ENCODE measurements at regions not wholly inside any gene's neighbourhood (a gene's known extent, or its start where the extent isn't known, plus 50 kb on each side); places are given as distances from the start of the nearest gene placed in this dataset.

- Histone ChIP-seq H3K36me3 (ENCODE audit: control insufficient read depth in 4 of 4, insufficient read depth in 3 of 4, low read depth in 1 of 4, low read length in 3 of 4) (no peaks in the 10 kb centered on the region), H3K27me3 (ENCODE audit: control insufficient read depth in 4 of 4, insufficient read depth in 4 of 4, low read length in 3 of 4) (no peaks in the 10 kb centered on the region), H3K4me3 (ENCODE audit: low read depth in 1 of 3, low read length in 3 of 3) (no peak overlapping the region), H3K9me3 (ENCODE audit: control insufficient read depth in 4 of 4, low read length in 3 of 4) (peaks cover 0 to 3% (median 0%) of the 10 kb centered on the region in 4 donors), H3K4me1 (ENCODE audit: control insufficient read depth in 4 of 4, insufficient read depth in 4 of 4, low read length in 3 of 4) (no peaks in the 10 kb centered on the region), H3K9ac (ENCODE audit: low read depth in 1 of 2, low read length in 2 of 2) (no peak overlapping the region), H3K27ac (ENCODE audit: low read depth in 1 of 2, low read length in 2 of 2) (no peak overlapping the region)
- DNase-seq (ENCODE audit: low spot score), result no peak
- TF ChIP-seq HNF4A (conservative IDR thresholded peaks at IDR 0.05), result no peak
- 42% methylated on average over 1 of the region's 1 CpG for WGBS
Measured at GRCh38 chr6:90691823-90692222, 105.0 kb upstream of the MAP3K7 start.

GRCh38 chr6:90689172-90689571 lies 102.3 kb upstream of the MAP3K7 start:
- no peaks in the 10 kb centered on the region for H3K27me3 ChIP-seq (ENCODE audit: control insufficient read depth in 4 of 4, insufficient read depth in 4 of 4, low read length in 3 of 4)
- TF ChIP-seq HNF4G (IDR thresholded peaks at IDR 0.05) (no peak), SP1 (IDR thresholded peaks at IDR 0.05) (no peak), RXRA (IDR thresholded peaks at IDR 0.05) (no peak), TAF1 (conservative IDR thresholded peaks at IDR 0.05) (no peak), RAD21 (IDR thresholded peaks at IDR 0.05) (no peak), EGR1 (IDR thresholded peaks at IDR 0.05; ENCODE audit: low read depth in 2 of 2) (no peak), JUND (IDR thresholded peaks at IDR 0.05) (no peak), CTCF (IDR thresholded peaks at IDR 0.05; ENCODE audit: low read depth, low read length, missing input control) (no peak), ZBTB33 (IDR thresholded peaks at IDR 0.05) (no peak), HNF4A (conservative IDR thresholded peaks at IDR 0.05) (no peak), GABPA (IDR thresholded peaks at IDR 0.05 in 1 of 2, conservative IDR thresholded peaks at IDR 0.05 in 1 of 2) (no peak), YY1 (IDR thresholded peaks at IDR 0.05) (no peak), FOXA2 (IDR thresholded peaks at IDR 0.05) (no peak), FOXA1 (IDR thresholded peaks at IDR 0.05) (no peak), NR2F2 (IDR thresholded peaks at IDR 0.05) (no peak)
- TF ChIP-seq, protein P1, sequence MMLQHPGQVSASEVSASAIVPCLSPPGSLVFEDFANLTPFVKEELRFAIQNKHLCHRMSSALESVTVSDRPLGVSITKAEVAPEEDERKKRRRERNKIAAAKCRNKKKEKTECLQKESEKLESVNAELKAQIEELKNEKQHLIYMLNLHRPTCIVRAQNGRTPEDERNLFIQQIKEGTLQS (IDR thresholded peaks at IDR 0.05), result no peak
- TF ChIP-seq, protein P2, sequence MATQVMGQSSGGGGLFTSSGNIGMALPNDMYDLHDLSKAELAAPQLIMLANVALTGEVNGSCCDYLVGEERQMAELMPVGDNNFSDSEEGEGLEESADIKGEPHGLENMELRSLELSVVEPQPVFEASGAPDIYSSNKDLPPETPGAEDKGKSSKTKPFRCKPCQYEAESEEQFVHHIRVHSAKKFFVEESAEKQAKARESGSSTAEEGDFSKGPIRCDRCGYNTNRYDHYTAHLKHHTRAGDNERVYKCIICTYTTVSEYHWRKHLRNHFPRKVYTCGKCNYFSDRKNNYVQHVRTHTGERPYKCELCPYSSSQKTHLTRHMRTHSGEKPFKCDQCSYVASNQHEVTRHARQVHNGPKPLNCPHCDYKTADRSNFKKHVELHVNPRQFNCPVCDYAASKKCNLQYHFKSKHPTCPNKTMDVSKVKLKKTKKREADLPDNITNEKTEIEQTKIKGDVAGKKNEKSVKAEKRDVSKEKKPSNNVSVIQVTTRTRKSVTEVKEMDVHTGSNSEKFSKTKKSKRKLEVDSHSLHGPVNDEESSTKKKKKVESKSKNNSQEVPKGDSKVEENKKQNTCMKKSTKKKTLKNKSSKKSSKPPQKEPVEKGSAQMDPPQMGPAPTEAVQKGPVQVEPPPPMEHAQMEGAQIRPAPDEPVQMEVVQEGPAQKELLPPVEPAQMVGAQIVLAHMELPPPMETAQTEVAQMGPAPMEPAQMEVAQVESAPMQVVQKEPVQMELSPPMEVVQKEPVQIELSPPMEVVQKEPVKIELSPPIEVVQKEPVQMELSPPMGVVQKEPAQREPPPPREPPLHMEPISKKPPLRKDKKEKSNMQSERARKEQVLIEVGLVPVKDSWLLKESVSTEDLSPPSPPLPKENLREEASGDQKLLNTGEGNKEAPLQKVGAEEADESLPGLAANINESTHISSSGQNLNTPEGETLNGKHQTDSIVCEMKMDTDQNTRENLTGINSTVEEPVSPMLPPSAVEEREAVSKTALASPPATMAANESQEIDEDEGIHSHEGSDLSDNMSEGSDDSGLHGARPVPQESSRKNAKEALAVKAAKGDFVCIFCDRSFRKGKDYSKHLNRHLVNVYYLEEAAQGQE (IDR thresholded peaks at IDR 0.05), result no peak
- TF ChIP-seq, protein P3, sequence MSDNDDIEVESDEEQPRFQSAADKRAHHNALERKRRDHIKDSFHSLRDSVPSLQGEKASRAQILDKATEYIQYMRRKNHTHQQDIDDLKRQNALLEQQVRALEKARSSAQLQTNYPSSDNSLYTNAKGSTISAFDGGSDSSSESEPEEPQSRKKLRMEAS (IDR thresholded peaks at IDR 0.05), result no peak
- no peak for DNase-seq (ENCODE audit: low spot score)
- no peaks in the 10 kb centered on the region for H3K4me1 ChIP-seq (ENCODE audit: control insufficient read depth in 4 of 4, insufficient read depth in 4 of 4, low read length in 3 of 4)
- no peak overlapping the region for H3K9ac ChIP-seq (ENCODE audit: low read depth in 1 of 2, low read length in 2 of 2)
- H3K9me3 ChIP-seq (ENCODE audit: control insufficient read depth in 4 of 4, low read length in 3 of 4), result no peaks in the 10 kb centered on the region
- H3K4me3 ChIP-seq (ENCODE audit: low read depth in 1 of 3, low read length in 3 of 3), result no peak overlapping the region
- no peak overlapping the region for H3K27ac ChIP-seq (ENCODE audit: low read depth in 1 of 2, low read length in 2 of 2)
- H3K36me3 ChIP-seq (ENCODE audit: control insufficient read depth in 4 of 4, insufficient read depth in 3 of 4, low read depth in 1 of 4, low read length in 3 of 4), result no peaks in the 10 kb centered on the region

Measured in liver (tissue), 8 donors.